GM13977 (cell line): ENCODE measurements at regions not wholly inside any gene's neighbourhood (a gene's known extent, or its start where the extent isn't known, plus 50 kb on each side); places are given as distances from the start of the nearest gene placed in this dataset.
"Not testable (repeated sequence)": the region's sequence is repeated elsewhere in the genome, so short reads cannot be mapped to it uniquely, and the experiment has no call there.

ENCODE experiments used
- DNase-seq: peaks from one replicate; pipeline ENCODE4 v3.0.0; 2012; ENCODE audit warnings: low spot score
- CTCF ChIP-seq: IDR thresholded peaks from 2 replicates; pipeline ENCODE4 v1.5.1; 2012; ENCODE audit warnings: mild to moderate bottlenecking, control low read depth; ENCODE audit not compliant: insufficient read depth; ENCODE audit errors: extremely low read depth, missing control alignments
- in situ Hi-C: fragments of 300-500 bp; cut with MboI; formaldehyde crosslinking; loops from one replicate; pipeline ENCODE4 v1.12.0; 2022; ENCODE audit warnings: low sequenced_read_pairs, low pct_unique_long_range_greater_than_20kb, mixed read lengths, inconsistent platforms; ENCODE audit not compliant: unreplicated experiment

- in situ Hi-C loops = no loop called here
- no peak for DNase-seq
- no peak for TF ChIP-seq CTCF
These were observed 331.2 kb upstream of the DAB2 start for GRCh38 chr5:39755986-39756385.

GRCh38 chr5:39755452-39755851 lies 330.7 kb upstream of the DAB2 start:
- in situ Hi-C loops = no loop called here
- no peak for TF ChIP-seq CTCF

GRCh38 chr5:39753747-39754146 lies 329.0 kb upstream of the DAB2 start:
- in situ Hi-C loops, DNase-seq: not testable (repeated sequence)

More at GRCh38 chr5:39755452-39755851, 330.7 kb upstream of the DAB2 start:
- DNase-seq = no peak

- no peak for TF ChIP-seq CTCF
- no peak for DNase-seq
- in situ Hi-C loops = no loop called here
These were observed 325.9 kb upstream of the DAB2 start for GRCh38 chr5:39750661-39751060.

- DNase-seq = no peak
- in situ Hi-C loops = no loop called here
- no peak for TF ChIP-seq CTCF
These were observed 318.1 kb upstream of the DAB2 start for GRCh38 chr5:39742916-39743315.

- TF ChIP-seq CTCF = no peak
- in situ Hi-C loops = no loop called here
- DNase-seq = no peak
These were observed 315.6 kb upstream of the DAB2 start for GRCh38 chr5:39740404-39740803.

- DNase-seq = no peak
- no peak for TF ChIP-seq CTCF
- in situ Hi-C loops = no loop called here
These were observed 307.4 kb upstream of the DAB2 start for GRCh38 chr5:39732166-39732565.
